Renal cortical epithelial cell (primary cell): ENCODE measurements at regions not wholly inside any gene's neighbourhood (a gene's known extent, or its start where the extent isn't known, plus 50 kb on each side); places are given as distances from the start of the nearest gene placed in this dataset.
"Not testable (repeated sequence)": the region's sequence is repeated elsewhere in the genome, so short reads cannot be mapped to it uniquely, and the experiment has no call there.

ENCODE experiments used
- DNase-seq: peaks from one replicate; pipeline ENCODE4 v3.0.0-alpha.2; 2011; ENCODE audit warnings: low read depth

- no peak for DNase-seq
Measured at GRCh38 chr17:77540975-77541374, 400.2 kb downstream of the SEC14L1 start.

- no peak for DNase-seq
Measured at GRCh38 chr17:77542011-77542410, 401.2 kb downstream of the SEC14L1 start.

- peak; percentile 60 for DNase-seq
Measured at GRCh38 chr17:77542551-77543490, 402.1 kb downstream of the SEC14L1 start.

GRCh38 chr17:77543801-77544200, 403.0 kb downstream of the SEC14L1 start:
- DNase-seq: no peak

- DNase-seq: no peak
Measured at GRCh38 chr17:77544347-77545110, 403.8 kb downstream of the SEC14L1 start.

GRCh38 chr17:77546772-77547241, 406.0 kb downstream of the SEC14L1 start:
- DNase-seq: peak; percentile 18

- no peak for DNase-seq
Measured at GRCh38 chr17:77548967-77549366, 408.2 kb downstream of the SEC14L1 start.

- DNase-seq: no peak
Measured at GRCh38 chr17:77549726-77550366, 408.7 kb upstream of the TNRC6C start.

- no peak for DNase-seq
Measured at GRCh38 chr17:77553459-77554066, 404.9 kb upstream of the TNRC6C start.

GRCh38 chr17:77555121-77555591, 403.3 kb upstream of the TNRC6C start:
- no peak for DNase-seq

- DNase-seq: peak; percentile 71
Measured at GRCh38 chr17:77555741-77556291, 402.7 kb upstream of the TNRC6C start.

- no peak for DNase-seq
Measured at GRCh38 chr17:77556383-77557061, 402.0 kb upstream of the TNRC6C start.

GRCh38 chr17:77558846-77559626, 399.5 kb upstream of the TNRC6C start:
- no peak for DNase-seq

- DNase-seq: no peak
Measured at GRCh38 chr17:77560381-77560780, 398.1 kb upstream of the TNRC6C start.

GRCh38 chr17:77560841-77561240, 397.7 kb upstream of the TNRC6C start:
- no peak for DNase-seq

- DNase-seq: not testable (repeated sequence)
Measured at GRCh38 chr17:77562361-77562760, 396.1 kb upstream of the TNRC6C start.

- no peak for DNase-seq
Measured at GRCh38 chr17:77563439-77564102, 394.9 kb upstream of the TNRC6C start.

- no peak for DNase-seq
Measured at GRCh38 chr17:77564278-77564920, 394.1 kb upstream of the TNRC6C start.

- DNase-seq: no peak
Measured at GRCh38 chr17:77565166-77565565, 393.3 kb upstream of the TNRC6C start.
